DOHH2 (cell line): ENCODE measurements at regions not wholly inside any gene's neighbourhood (a gene's known extent, or its start where the extent isn't known, plus 50 kb on each side); places are given as distances from the start of the nearest gene placed in this dataset.

Experiments used
- CTCF ChIP-seq: fragments of 200-600 bp; sonication (generic); IDR thresholded peaks from one replicate; pipeline ENCODE4 v1.5.1; 2014; ENCODE audit warnings: antibody characterized with exemption, mild to moderate bottlenecking, low read depth, low read length; ENCODE audit not compliant: poor library complexity, severe bottlenecking
- EZH2phosphoT487 ChIP-seq: fragments of 200-600 bp; sonication (generic); IDR thresholded peaks from 2 replicates; pipeline ENCODE4 v1.6.1; 2017; ENCODE audit warnings: borderline replicate concordance, mild to moderate bottlenecking, antibody characterized with exemption, low read length, moderate library complexity, mixed read lengths

GRCh38 chr10:33046792-33047191 is 88.8 kb upstream of the ITGB1 start:
- TF ChIP-seq CTCF (no peak), EZH2phosphoT487 (no peak)
